Spleen (tissue), 7 donors: ENCODE measurements at regions not wholly inside any gene's neighbourhood (a gene's known extent, or its start where the extent isn't known, plus 50 kb on each side); places are given as distances from the start of the nearest gene placed in this dataset.

Experiments used
- CTCF ChIP-seq, 11 experiments: fragments of 200-600 bp in 7 of 11; fragments of 450-650 bp in 4 of 11; sonication (generic) in 4 of 11; IDR thresholded peaks in 8 of 11; conservative IDR thresholded peaks in 3 of 11; 1 replicate in 7 of 11; 2 replicates in 4 of 11; pipeline versions ENCODE4 v1.4.0 to v1.8.0; 2016 to 2021; ENCODE audit warnings: antibody characterized with exemption in 11 of 11, inconsistent platforms in 4 of 11, mild to moderate bottlenecking in 1 of 11
- POLR2A ChIP-seq, 3 donors: fragments of 450-650 bp; IDR thresholded peaks; one replicate each; pipeline ENCODE4 v1.5.1; 2017; ENCODE audit warnings: antibody characterized with exemption in 3 of 3, mild to moderate bottlenecking in 1 of 3
- POLR2AphosphoS5 ChIP-seq, 3 donors: sonication (generic); formaldehyde crosslinking; IDR thresholded peaks; one replicate each; pipeline ENCODE4 v1.5.1; 2017; ENCODE audit warnings: antibody characterized with exemption in 3 of 3
- donor health status: DM: no; HTN: no; CAD: no; lungs with moderate emphysema.
- donor health status: DM: no; HTN: no; CAD: no.
- donor health status: DM: no; HTN: no; CAD: no.

DNA sequence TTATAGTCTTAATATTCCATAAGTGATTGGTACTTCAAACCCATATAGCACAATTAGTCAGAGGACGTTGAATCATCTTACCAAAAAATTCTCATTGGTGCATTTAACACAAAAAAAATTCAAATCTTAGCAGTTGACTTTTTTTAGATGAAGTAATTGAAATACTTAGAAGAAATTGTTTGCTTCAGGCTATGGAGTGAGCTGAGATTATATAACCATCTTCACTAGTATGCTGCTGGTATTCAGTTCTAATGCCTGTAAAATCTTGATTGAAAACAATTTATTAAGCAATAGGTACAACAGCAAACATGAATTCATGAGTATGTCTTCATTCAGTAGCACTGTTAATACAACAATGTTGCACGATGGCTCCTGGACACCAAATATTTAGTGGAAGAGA, 250.0 kb downstream of the GPM6A start:
- no peak for TF ChIP-seq CTCF (IDR thresholded peaks at IDR 0.05 in 8 of 11, conservative IDR thresholded peaks at IDR 0.05 in 3 of 11)
- no peak for TF ChIP-seq POLR2A (IDR thresholded peaks at IDR 0.05)
- TF ChIP-seq POLR2AphosphoS5 (IDR thresholded peaks at IDR 0.05) = no peak
